ENCODE measurements at regions not wholly inside any gene's neighbourhood (a gene's known extent, or its start where the extent isn't known, plus 50 kb on each side); places are given as distances from the start of the nearest gene placed in this dataset.

GRCh38 chr12:108047071-108047550 is 82.0 kb upstream of the WSCD2 start:
- no peak for TF ChIP-seq CEBPG (CRISPR knock-in tag; IDR thresholded peaks at IDR 0.05)
- peak; percentile 61 to 62 for TF ChIP-seq CEBPG (tag; conservative IDR thresholded peaks at IDR 0.05 in 1 of 2, IDR thresholded peaks at IDR 0.05 in 1 of 2)
- no peak for TF ChIP-seq MEF2D (tag; conservative IDR thresholded peaks at IDR 0.05; ENCODE audit: low read depth)
- no peaks in the 10 kb centered on the region for H4K20me1 ChIP-seq (replicated peaks; ENCODE audit: control insufficient read depth, insufficient read depth, low read length)
- no peak overlapping the region for H3K4me3 ChIP-seq
- H3K36me3 ChIP-seq (ENCODE audit: control insufficient read depth, insufficient read depth, low read length), result no peaks in the 10 kb centered on the region
- 3% methylated on average over 5 of the region's 5 CpGs for WGBS (ENCODE audit: insufficient coverage, low coverage, missing lambda C conversion rate)
- no peak overlapping the region for H3K9ac ChIP-seq (ENCODE audit: insufficient read depth in 1 of 2, low read depth in 2 of 2, low read length in 2 of 2)
- peaks cover 2 to 5% of the 10 kb centered on the region in 2 experiments; a peak in 2 of 5 replicates for H3K4me1 ChIP-seq (replicated peaks in 1 of 2; ENCODE audit: control insufficient read depth in 2 of 2, insufficient read depth in 2 of 2, low read length in 2 of 2)
- DNase-seq (ENCODE audit: extremely low read depth in 1 of 4, low spot score in 3 of 4) (no peak), ATAC-seq (no peak), FAIRE-seq (no peak)
- H3K9me3 ChIP-seq (replicated peaks; ENCODE audit: control insufficient read depth, insufficient read depth, low read depth, low read length), result no peaks in the 10 kb centered on the region
- ChIA-PET POLR2A (interaction anchor here (1.1 to 1.3 kb wide), 2 partner anchors 21 to 57 kb away, joined by 3 read pairs; no protein-coding TSS in a partner anchor), CTCF (ENCODE audit: low intra/inter-chr PET ratio) (no interaction called here)
- BruUV-seq (replicated peaks), result no TSS peak
- intact Hi-C loops (cut with micrococcal nuclease) (no loop called here), in situ Hi-C loops (cut with MboI) (no loop called here)
- no peaks in the 10 kb centered on the region for H3K9me1 ChIP-seq (ENCODE audit: control insufficient read depth, insufficient read depth, low read length)
- no peaks in the 10 kb centered on the region for H3K79me2 ChIP-seq (ENCODE audit: control insufficient read depth, insufficient read depth, low read length)
- H3K27ac ChIP-seq (ENCODE audit: extremely low read depth, low read depth, low read length), result no peak overlapping the region
- H2AFZ ChIP-seq (ENCODE audit: low read depth, low read length), result peak overlapping the region; percentile 72
- peak overlapping the region; percentile 57; the same call in 1 of the 2 replicates for H3K4me2 ChIP-seq (ENCODE audit: insufficient read depth, low read length)
- H3K27me3 ChIP-seq (ENCODE audit: control insufficient read depth in 2 of 2, insufficient read depth in 2 of 2, low read length in 2 of 2), result peaks cover 5 to 23% of the 10 kb centered on the region in 2 experiments; a peak in 4 of 5 replicates

DNA sequence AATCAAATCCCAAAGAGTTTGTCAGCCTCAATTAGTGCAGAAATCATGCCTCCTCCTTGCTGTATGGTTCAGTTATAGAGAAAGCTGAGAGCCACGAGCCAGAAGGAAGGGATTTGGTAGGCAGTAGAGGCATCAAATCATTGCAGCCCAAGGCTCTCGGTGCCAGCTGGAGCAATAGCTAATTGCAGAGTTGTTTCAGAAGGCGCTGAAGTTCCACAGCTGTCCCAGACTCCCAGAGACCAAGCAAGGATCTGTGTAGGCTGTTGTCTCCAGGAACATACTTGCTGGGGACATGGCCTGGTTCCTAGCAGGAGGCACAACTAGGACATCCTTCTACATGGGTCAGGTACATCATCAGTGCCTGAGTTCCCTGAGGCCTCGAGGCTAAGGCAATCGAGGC is 80.4 kb upstream of the WSCD2 start:
- DNase-seq (ENCODE audit: extremely low read depth in 1 of 4, low spot score in 3 of 4), result no peak
- FAIRE-seq, result no peak
- Histone ChIP-seq H3K9me1 (ENCODE audit: control insufficient read depth, insufficient read depth, low read length) (no peaks in the 10 kb centered on the region), H3K9ac (ENCODE audit: insufficient read depth in 1 of 2, low read depth in 2 of 2, low read length in 2 of 2) (no peak overlapping the region), H3K4me2 (ENCODE audit: insufficient read depth, low read length) (no peak overlapping the region), H3K9me3 (replicated peaks; ENCODE audit: control insufficient read depth, insufficient read depth, low read depth, low read length) (no peaks in the 10 kb centered on the region), H3K27ac (ENCODE audit: extremely low read depth, low read depth, low read length) (no peak overlapping the region), H3K79me2 (ENCODE audit: control insufficient read depth, insufficient read depth, low read length) (no peaks in the 10 kb centered on the region), H4K20me1 (replicated peaks; ENCODE audit: control insufficient read depth, insufficient read depth, low read length) (no peaks in the 10 kb centered on the region), H3K27me3 (ENCODE audit: control insufficient read depth in 2 of 2, insufficient read depth in 2 of 2, low read length in 2 of 2) (peaks cover 5 to 22% of the 10 kb centered on the region in 2 experiments; a peak in 4 of 5 replicates), H2AFZ (ENCODE audit: low read depth, low read length) (no peak overlapping the region), H3K36me3 (ENCODE audit: control insufficient read depth, insufficient read depth, low read length) (no peaks in the 10 kb centered on the region), H3K4me1 (replicated peaks in 1 of 2; ENCODE audit: control insufficient read depth in 2 of 2, insufficient read depth in 2 of 2, low read length in 2 of 2) (peaks cover 2 to 5% of the 10 kb centered on the region in 2 experiments; a peak in 2 of 5 replicates), H3K4me3 (no peak overlapping the region)
- in situ Hi-C loops (cut with MboI), result no loop called here
- intact Hi-C loops (cut with micrococcal nuclease), result no loop called here
- TF ChIP-seq TEAD1 (CRISPR knock-in tag; IDR thresholded peaks at IDR 0.05), result no peak
- TF ChIP-seq, protein P1, sequence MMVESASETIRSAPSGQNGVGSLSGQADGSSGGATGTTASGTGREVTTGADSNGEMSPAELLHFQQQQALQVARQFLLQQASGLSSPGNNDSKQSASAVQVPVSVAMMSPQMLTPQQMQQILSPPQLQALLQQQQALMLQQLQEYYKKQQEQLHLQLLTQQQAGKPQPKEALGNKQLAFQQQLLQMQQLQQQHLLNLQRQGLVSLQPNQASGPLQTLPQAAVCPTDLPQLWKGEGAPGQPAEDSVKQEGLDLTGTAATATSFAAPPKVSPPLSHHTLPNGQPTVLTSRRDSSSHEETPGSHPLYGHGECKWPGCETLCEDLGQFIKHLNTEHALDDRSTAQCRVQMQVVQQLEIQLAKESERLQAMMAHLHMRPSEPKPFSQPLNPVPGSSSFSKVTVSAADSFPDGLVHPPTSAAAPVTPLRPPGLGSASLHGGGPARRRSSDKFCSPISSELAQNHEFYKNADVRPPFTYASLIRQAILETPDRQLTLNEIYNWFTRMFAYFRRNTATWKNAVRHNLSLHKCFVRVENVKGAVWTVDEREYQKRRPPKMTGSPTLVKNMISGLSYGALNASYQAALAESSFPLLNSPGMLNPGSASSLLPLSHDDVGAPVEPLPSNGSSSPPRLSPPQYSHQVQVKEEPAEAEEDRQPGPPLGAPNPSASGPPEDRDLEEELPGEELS (CRISPR knock-in tag; IDR thresholded peaks at IDR 0.05; ENCODE audit: borderline replicate concordance), result no peak
- TF ChIP-seq SAFB2 (IDR thresholded peaks at IDR 0.05; ENCODE audit: borderline replicate concordance, low read depth, low read length, severe bottlenecking), result no peak
- no peak for TF ChIP-seq ARNT (IDR thresholded peaks at IDR 0.05)
- TF ChIP-seq, protein P2, sequence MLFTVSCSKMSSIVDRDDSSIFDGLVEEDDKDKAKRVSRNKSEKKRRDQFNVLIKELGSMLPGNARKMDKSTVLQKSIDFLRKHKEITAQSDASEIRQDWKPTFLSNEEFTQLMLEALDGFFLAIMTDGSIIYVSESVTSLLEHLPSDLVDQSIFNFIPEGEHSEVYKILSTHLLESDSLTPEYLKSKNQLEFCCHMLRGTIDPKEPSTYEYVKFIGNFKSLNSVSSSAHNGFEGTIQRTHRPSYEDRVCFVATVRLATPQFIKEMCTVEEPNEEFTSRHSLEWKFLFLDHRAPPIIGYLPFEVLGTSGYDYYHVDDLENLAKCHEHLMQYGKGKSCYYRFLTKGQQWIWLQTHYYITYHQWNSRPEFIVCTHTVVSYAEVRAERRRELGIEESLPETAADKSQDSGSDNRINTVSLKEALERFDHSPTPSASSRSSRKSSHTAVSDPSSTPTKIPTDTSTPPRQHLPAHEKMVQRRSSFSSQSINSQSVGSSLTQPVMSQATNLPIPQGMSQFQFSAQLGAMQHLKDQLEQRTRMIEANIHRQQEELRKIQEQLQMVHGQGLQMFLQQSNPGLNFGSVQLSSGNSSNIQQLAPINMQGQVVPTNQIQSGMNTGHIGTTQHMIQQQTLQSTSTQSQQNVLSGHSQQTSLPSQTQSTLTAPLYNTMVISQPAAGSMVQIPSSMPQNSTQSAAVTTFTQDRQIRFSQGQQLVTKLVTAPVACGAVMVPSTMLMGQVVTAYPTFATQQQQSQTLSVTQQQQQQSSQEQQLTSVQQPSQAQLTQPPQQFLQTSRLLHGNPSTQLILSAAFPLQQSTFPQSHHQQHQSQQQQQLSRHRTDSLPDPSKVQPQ (CRISPR knock-in tag; IDR thresholded peaks at IDR 0.05; ENCODE audit: borderline replicate concordance), result no peak
- no peak for TF ChIP-seq SP1 (CRISPR knock-in tag; IDR thresholded peaks at IDR 0.05)
- no peak for TF ChIP-seq BCOR (IDR thresholded peaks at IDR 0.05)
- no peak for TF ChIP-seq ZNF232 (CRISPR knock-in tag; IDR thresholded peaks at IDR 0.05)
- no peak for TF ChIP-seq SMARCA4 (IDR thresholded peaks at IDR 0.05)
- POLR2A ChIA-PET, result no interaction called here
- no TSS peak for BruUV-seq (replicated peaks)
- CTCF ChIA-PET (ENCODE audit: low intra/inter-chr PET ratio), result no interaction called here
- no peak for ATAC-seq
- 0% methylated on average over 5 of the region's 5 CpGs for WGBS (ENCODE audit: insufficient coverage, low coverage, missing lambda C conversion rate)

All from K562 (cell line).